GM18873 (cell line): ENCODE measurements at regions not wholly inside any gene's neighbourhood (a gene's known extent, or its start where the extent isn't known, plus 50 kb on each side); places are given as distances from the start of the nearest gene placed in this dataset.

ENCODE experiments used
- ATAC-seq: cut with Tn5 transposase; IDR thresholded peaks from one replicate; pipeline ENCODE4 v1.9.1; 2021; ENCODE audit warnings: mild to moderate bottlenecking, moderate library complexity, moderate number of reproducible peaks; ENCODE audit not compliant: unreplicated experiment, low FRiP score

- ATAC-seq = no peak
These were observed 234.4 kb downstream of the LTN1 start for GRCh38 chr21:28758042-28758882.

- ATAC-seq = no peak
These were observed 237.8 kb downstream of the LTN1 start for GRCh38 chr21:28754862-28755261.

- ATAC-seq = no peak
These were observed 238.5 kb downstream of the LTN1 start for GRCh38 chr21:28754127-28754611.

- no peak for ATAC-seq
These were observed 240.5 kb downstream of the LTN1 start for GRCh38 chr21:28752131-28752530.

- ATAC-seq = no peak
These were observed 241.5 kb downstream of the LTN1 start for GRCh38 chr21:28751176-28751575.

- no peak for ATAC-seq
These were observed 242.1 kb downstream of the LTN1 start for GRCh38 chr21:28750565-28750964.

GRCh38 chr21:28749536-28749935 is 243.1 kb downstream of the LTN1 start:
- no peak for ATAC-seq

- ATAC-seq = no peak
These were observed 245.2 kb downstream of the LTN1 start for GRCh38 chr21:28747464-28747863.

- ATAC-seq = no peak
These were observed 246.5 kb downstream of the LTN1 start for GRCh38 chr21:28746166-28746565.

GRCh38 chr21:28745131-28746016 is 247.3 kb downstream of the LTN1 start:
- peak; percentile 78 for ATAC-seq

- no peak for ATAC-seq
These were observed 249.0 kb downstream of the LTN1 start for GRCh38 chr21:28743723-28744122.

GRCh38 chr21:28742527-28742926 is 250.2 kb downstream of the LTN1 start:
- ATAC-seq = no peak

- ATAC-seq = no peak
These were observed 252.6 kb downstream of the LTN1 start for GRCh38 chr21:28740125-28740524.

- no peak for ATAC-seq
These were observed 253.8 kb downstream of the LTN1 start for GRCh38 chr21:28738882-28739281.

- no peak for ATAC-seq
These were observed 254.3 kb downstream of the LTN1 start for GRCh38 chr21:28738420-28738704.

- ATAC-seq = no peak
These were observed 254.8 kb downstream of the LTN1 start for GRCh38 chr21:28737674-28738419.

- ATAC-seq = no peak
These were observed 258.0 kb downstream of the LTN1 start for GRCh38 chr21:28734522-28735175.

- no peak for ATAC-seq
These were observed 260.9 kb downstream of the LTN1 start for GRCh38 chr21:28731700-28732321.

GRCh38 chr21:28729887-28730286 is 262.8 kb downstream of the LTN1 start:
- ATAC-seq = no peak

GRCh38 chr21:28727809-28728208 is 264.9 kb downstream of the LTN1 start:
- ATAC-seq = no peak
